ENCODE measurements at regions not wholly inside any gene's neighbourhood (a gene's known extent, or its start where the extent isn't known, plus 50 kb on each side); places are given as distances from the start of the nearest gene placed in this dataset.

GRCh38 chr4:184574861-184575260 lies 74.4 kb downstream of the CASP3 start:
- no peak for TF ChIP-seq POLR2A (IDR thresholded peaks at IDR 0.05)
- TF ChIP-seq CTCF (IDR thresholded peaks at IDR 0.05): no peak
- TF ChIP-seq EP300 (IDR thresholded peaks at IDR 0.05): no peak
